Liver (tissue), 3 donors: ENCODE measurements at regions not wholly inside any gene's neighbourhood (a gene's known extent, or its start where the extent isn't known, plus 50 kb on each side); places are given as distances from the start of the nearest gene placed in this dataset.

Source experiments
- TAF1 ChIP-seq: conservative IDR thresholded peaks from 2 replicates; pipeline ENCODE4 v1.6.1; 2016; ENCODE audit warnings: antibody characterized with exemption, mild to moderate bottlenecking
- TF ChIP-seq, protein P1 (sequence below): fragments of 150-350 bp; IDR thresholded peaks from 2 replicates; pipeline ENCODE4 v1.5.1; 2017; ENCODE audit warnings: improper control_type of control experiment, low read depth, low read length; ENCODE audit not compliant: missing input control
- TF ChIP-seq, protein P2 (sequence below): IDR thresholded peaks from 2 replicates; pipeline ENCODE4 v1.6.1; 2016; ENCODE audit warnings: antibody characterized with exemption
- TF ChIP-seq, protein P3 (sequence below): IDR thresholded peaks from 2 replicates; pipeline ENCODE4 v1.6.1; 2016; ENCODE audit warnings: antibody characterized with exemption
- donor health status: healthy.
- donor health status: healthy.

DNA sequence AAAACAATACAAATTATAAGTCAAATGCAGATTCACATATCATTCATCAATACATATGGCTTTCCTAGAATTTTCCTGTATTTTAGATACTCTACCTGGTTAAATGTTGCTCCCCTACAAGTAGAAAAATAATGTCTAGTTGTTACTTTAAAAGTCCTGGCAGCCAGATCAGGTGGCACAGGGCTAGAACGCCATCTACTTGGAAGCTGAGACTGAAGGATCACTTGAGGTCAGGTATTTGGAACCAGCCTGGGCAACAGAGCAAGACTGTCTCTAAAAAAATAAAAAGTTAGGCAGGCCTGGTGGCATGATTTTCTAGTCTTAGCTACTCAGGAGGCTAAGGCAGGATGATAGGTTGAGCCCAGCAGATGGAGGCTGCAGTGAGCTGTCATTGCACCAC lies 1573.0 kb downstream of the NLGN4Y start:
- TF ChIP-seq, protein P1, sequence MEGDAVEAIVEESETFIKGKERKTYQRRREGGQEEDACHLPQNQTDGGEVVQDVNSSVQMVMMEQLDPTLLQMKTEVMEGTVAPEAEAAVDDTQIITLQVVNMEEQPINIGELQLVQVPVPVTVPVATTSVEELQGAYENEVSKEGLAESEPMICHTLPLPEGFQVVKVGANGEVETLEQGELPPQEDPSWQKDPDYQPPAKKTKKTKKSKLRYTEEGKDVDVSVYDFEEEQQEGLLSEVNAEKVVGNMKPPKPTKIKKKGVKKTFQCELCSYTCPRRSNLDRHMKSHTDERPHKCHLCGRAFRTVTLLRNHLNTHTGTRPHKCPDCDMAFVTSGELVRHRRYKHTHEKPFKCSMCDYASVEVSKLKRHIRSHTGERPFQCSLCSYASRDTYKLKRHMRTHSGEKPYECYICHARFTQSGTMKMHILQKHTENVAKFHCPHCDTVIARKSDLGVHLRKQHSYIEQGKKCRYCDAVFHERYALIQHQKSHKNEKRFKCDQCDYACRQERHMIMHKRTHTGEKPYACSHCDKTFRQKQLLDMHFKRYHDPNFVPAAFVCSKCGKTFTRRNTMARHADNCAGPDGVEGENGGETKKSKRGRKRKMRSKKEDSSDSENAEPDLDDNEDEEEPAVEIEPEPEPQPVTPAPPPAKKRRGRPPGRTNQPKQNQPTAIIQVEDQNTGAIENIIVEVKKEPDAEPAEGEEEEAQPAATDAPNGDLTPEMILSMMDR = no peak
- TF ChIP-seq, protein P2, sequence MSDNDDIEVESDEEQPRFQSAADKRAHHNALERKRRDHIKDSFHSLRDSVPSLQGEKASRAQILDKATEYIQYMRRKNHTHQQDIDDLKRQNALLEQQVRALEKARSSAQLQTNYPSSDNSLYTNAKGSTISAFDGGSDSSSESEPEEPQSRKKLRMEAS = no peak
- no peak for TF ChIP-seq TAF1
- TF ChIP-seq, protein P3, sequence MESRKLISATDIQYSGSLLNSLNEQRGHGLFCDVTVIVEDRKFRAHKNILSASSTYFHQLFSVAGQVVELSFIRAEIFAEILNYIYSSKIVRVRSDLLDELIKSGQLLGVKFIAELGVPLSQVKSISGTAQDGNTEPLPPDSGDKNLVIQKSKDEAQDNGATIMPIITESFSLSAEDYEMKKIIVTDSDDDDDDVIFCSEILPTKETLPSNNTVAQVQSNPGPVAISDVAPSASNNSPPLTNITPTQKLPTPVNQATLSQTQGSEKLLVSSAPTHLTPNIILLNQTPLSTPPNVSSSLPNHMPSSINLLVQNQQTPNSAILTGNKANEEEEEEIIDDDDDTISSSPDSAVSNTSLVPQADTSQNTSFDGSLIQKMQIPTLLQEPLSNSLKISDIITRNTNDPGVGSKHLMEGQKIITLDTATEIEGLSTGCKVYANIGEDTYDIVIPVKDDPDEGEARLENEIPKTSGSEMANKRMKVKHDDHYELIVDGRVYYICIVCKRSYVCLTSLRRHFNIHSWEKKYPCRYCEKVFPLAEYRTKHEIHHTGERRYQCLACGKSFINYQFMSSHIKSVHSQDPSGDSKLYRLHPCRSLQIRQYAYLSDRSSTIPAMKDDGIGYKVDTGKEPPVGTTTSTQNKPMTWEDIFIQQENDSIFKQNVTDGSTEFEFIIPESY = no peak
